Fibroblast of skin of abdomen (primary cell): ENCODE measurements at regions not wholly inside any gene's neighbourhood (a gene's known extent, or its start where the extent isn't known, plus 50 kb on each side); places are given as distances from the start of the nearest gene placed in this dataset.

Experiments used
- DNase-seq: peaks from one replicate; pipeline ENCODE4 v3.0.0-alpha.2; 2013

DNA sequence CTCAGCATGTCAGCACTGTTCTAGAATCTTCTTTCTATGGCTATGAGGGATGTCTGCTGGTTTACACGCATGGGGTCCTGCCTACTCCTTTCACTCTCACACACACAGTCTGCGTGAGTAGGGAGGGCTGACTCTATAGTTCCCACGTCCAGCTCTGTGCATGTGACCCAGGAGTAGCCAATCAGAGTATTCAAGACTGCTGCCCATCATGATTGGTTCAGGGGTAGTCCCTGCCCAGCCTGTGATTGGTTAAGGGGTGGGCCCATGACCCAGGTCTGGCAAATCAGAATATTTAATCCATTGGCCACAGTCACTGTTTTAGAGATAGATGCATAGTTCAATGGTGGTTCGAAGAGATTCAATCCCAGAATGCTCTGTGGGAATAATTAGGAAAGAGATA lies 151.3 kb upstream of the IRX3 start:
- no peak for DNase-seq

DNA sequence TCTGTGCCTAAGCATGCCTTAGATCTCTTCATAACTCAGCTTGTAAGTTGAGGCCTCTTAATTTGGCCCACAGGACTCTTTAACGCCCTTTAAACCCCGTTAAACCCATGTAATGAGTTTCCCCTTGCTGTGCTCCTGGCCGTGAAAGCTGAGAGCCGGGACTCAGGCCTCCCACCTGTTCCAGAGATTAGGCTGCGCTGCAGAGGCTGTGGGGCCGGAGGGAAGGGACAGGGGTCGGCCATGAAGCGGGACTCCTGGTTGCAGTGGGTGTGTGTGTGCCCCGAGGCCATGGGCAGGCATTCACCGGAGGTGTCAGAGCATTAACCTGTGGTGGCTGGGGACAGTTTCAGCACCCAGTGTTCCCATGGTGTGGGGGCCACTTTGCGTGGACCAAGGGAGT lies 150.8 kb upstream of the IRX3 start:
- DNase-seq: no peak

- DNase-seq: no peak
These were observed 149.8 kb upstream of the IRX3 start for GRCh38 chr16:54436346-54436745.

GRCh38 chr16:54434859-54435258 lies 148.3 kb upstream of the IRX3 start:
- DNase-seq: no peak

DNA sequence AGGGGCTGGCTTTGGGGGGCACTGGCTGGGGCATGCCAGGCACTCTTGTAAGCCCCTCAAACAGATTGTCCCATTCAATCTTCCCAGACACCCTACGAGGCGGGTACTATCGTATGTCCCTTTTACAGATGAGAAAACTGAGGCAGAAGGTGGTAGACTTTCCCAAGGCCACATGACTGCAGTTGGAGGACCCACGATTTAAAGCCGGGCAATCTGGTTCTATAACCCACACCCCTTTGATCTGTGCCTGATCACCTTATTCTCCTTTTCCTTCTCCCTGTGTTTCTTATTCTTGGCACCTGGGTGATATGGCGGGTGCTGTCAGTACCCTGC lies 146.3 kb upstream of the IRX3 start:
- no peak for DNase-seq

GRCh38 chr16:54431997-54432896 lies 145.7 kb upstream of the IRX3 start:
- DNase-seq: no peak

GRCh38 chr16:54431041-54431996 lies 144.7 kb upstream of the IRX3 start:
- DNase-seq: peak; percentile 74

GRCh38 chr16:54430491-54431030 lies 144.0 kb upstream of the IRX3 start:
- DNase-seq: peak; percentile 81

GRCh38 chr16:54429029-54429428 lies 142.4 kb upstream of the IRX3 start:
- DNase-seq: no peak

GRCh38 chr16:54426553-54426849 lies 139.9 kb upstream of the IRX3 start:
- DNase-seq: no peak

GRCh38 chr16:54425681-54426552 lies 139.3 kb upstream of the IRX3 start:
- DNase-seq: no peak

DNA sequence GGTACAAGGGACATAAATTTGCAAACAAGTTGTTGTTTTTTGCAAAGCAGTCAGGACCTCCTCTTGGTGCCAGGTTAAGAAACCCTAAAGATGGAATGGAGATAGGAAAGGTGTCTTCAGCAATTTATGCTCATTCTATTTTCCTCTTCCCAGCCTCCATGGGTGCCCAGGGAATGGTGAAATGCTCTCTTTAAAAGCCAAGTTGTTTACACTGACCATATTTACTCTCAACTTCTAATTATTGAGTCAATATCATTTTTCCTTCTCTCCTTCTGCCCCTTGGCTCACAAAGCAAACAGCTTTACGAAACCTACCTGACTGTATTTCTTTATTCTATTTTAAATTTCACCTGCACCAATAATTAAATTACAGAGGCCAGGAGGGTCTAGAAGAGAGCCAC lies 138.5 kb upstream of the IRX3 start:
- DNase-seq: no peak

DNA sequence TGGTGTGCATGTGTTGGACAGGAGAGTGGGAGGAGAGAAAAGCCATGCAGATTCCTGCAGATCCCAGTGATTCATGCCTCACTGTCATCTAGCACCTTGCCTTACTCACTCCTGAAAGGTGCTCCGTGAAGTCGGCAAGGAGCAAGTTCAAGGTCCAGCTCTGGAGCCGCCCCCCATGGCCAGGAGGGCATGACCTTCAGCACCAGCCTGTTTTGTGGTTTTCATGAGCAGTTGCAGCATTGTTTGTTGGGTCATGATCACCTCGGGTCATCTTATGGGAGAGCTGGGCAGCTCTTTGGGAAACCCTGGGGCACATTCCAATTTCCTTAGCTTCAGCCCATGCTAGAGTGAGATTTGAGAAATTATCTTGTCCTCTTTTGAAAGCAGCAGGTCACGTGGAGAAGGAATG lies 137.5 kb upstream of the IRX3 start:
- DNase-seq: no peak

DNA sequence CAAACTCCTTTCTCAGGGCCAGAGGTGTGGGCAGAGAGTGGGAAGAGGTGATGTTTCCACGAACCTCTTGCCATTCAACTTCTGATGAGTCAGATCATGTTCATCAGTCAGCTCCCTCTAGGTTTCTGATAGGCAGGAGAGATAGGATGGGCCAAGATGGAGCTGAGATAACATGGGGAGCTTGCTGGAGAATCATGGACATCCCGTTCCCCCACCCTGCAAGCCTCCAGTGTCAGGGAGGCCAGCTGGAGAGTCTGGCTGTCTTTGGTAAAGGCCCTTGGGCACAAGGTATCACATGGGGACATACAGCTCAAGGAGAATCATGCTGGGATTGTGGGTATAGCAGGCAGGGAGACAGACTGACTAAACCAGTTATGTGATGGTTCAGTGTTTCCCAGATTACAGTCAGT lies 136.0 kb upstream of the IRX3 start:
- no peak for DNase-seq

GRCh38 chr16:54422159-54422558 lies 135.6 kb upstream of the IRX3 start:
- DNase-seq: no peak

GRCh38 chr16:54421220-54421619 lies 134.6 kb upstream of the IRX3 start:
- no peak for DNase-seq

GRCh38 chr16:54418903-54419302 lies 132.3 kb upstream of the IRX3 start:
- no peak for DNase-seq

DNA sequence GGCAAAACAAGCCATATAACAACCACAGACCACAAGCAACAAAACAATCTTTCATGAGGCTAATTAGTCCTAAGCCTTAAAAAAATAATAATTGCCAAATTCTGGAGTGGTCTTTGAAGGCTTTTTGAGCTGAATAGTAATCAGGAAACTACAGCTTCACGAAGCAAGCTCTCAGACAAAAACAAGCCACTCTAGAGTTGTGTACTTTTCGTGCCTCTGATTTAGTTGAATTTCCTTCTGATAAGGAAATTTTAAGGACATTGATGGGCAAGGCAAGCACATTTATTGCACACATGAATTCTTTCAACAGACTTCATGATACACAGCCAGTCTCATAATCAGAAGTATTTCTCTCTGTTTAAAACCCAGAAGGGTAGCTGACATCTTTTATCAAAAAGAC lies 130.8 kb upstream of the IRX3 start:
- no peak for DNase-seq

- DNase-seq: no peak
These were observed 128.1 kb upstream of the IRX3 start for GRCh38 chr16:54414671-54415070.

- no peak for DNase-seq
These were observed 126.3 kb upstream of the IRX3 start for GRCh38 chr16:54412777-54413455.

GRCh38 chr16:54412037-54412436 lies 125.5 kb upstream of the IRX3 start:
- no peak for DNase-seq

GRCh38 chr16:54411544-54411943 lies 125.0 kb upstream of the IRX3 start:
- DNase-seq: no peak
